ENCODE measurements at regions not wholly inside any gene's neighbourhood (a gene's known extent, or its start where the extent isn't known, plus 50 kb on each side); places are given as distances from the start of the nearest gene placed in this dataset.

DNA sequence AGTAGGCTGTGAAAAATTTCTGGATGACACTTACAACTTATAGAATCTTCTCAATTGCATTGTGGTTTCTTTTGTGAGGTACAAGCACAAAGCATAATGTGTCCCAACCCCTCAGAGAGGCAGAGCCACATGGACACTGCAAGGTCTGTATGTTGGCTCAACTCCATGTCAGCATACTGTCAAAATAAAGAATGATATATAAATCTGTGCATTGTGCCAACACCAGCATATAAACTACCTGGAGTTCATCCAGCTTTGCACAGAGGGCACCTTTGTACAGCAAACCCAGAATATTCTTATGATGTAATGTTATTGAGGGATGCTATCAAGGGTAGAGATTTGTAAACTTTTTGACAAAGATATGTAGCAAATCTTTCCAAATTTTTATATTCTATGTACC is 1065.8 kb upstream of the MIR17HG start:
- no peak for TF ChIP-seq CTCF (IDR thresholded peaks at IDR 0.05; ENCODE audit: insufficient read depth, low read length, poor library complexity, severe bottlenecking)
- TF ChIP-seq EZH2phosphoT487 (conservative IDR thresholded peaks at IDR 0.05; ENCODE audit: low read length), result no peak
